ENCODE measurements at regions not wholly inside any gene's neighbourhood (a gene's known extent, or its start where the extent isn't known, plus 50 kb on each side); places are given as distances from the start of the nearest gene placed in this dataset.

DNA sequence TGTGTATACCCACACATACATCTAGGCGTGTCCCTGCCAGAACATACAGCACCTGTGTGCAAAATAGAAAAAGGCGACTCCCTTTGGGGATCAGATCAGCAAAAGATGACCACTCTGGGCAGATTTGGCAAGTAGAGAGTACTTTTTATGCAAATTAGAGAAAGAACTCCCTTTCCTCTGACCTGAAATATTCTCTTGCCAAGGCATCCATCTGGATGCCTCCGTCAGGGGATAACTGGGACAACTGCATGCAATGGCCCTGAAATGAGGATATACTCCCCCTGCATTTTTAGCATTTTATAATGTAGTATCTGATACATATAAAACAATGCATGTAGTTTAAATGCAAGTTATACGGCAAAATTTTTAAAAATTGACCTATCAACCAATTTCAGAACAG is 247.7 kb downstream of the ICOS start:
- no peak overlapping the region for H3K4me3 ChIP-seq (ENCODE audit: control extremely low read depth in 1 of 5, extremely low read depth in 1 of 5, insufficient read depth in 1 of 5, low read depth in 2 of 5, low read length in 4 of 5)
- H3K27ac ChIP-seq (ENCODE audit: low read length in 2 of 2) = no peak overlapping the region
- Mint-ChIP-seq H3K4me3 (no peak overlapping the region), H3K4me1 (no peaks in the 10 kb centered on the region), H3K27me3 (peaks cover 9% of the 10 kb centered on the region), H3K27ac (no peak overlapping the region), H3K9me3 (ENCODE audit: insufficient read depth) (no peaks in the 10 kb centered on the region)
- H3K4me2 ChIP-seq (replicated peaks; ENCODE audit: low read depth, low read length, poor library complexity, severe bottlenecking) = no peak overlapping the region
- no peak for ATAC-seq (ENCODE audit: low read depth)
- TF ChIP-seq, protein P1, sequence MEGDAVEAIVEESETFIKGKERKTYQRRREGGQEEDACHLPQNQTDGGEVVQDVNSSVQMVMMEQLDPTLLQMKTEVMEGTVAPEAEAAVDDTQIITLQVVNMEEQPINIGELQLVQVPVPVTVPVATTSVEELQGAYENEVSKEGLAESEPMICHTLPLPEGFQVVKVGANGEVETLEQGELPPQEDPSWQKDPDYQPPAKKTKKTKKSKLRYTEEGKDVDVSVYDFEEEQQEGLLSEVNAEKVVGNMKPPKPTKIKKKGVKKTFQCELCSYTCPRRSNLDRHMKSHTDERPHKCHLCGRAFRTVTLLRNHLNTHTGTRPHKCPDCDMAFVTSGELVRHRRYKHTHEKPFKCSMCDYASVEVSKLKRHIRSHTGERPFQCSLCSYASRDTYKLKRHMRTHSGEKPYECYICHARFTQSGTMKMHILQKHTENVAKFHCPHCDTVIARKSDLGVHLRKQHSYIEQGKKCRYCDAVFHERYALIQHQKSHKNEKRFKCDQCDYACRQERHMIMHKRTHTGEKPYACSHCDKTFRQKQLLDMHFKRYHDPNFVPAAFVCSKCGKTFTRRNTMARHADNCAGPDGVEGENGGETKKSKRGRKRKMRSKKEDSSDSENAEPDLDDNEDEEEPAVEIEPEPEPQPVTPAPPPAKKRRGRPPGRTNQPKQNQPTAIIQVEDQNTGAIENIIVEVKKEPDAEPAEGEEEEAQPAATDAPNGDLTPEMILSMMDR (IDR thresholded peaks at IDR 0.05) = no peak
- TF ChIP-seq EZH2 (IDR thresholded peaks at IDR 0.05; ENCODE audit: borderline replicate concordance, insufficient read depth, low read depth, low read length, poor library complexity, severe bottlenecking) = no peak
- CTCF ChIA-PET = no interaction called here
- H4K20me1 ChIP-seq (ENCODE audit: control insufficient read depth, insufficient read depth, low read length, poor library complexity, severe bottlenecking) = no peaks in the 10 kb centered on the region
- 75% methylated on average over 2 of the region's 4 CpGs for WGBS (ENCODE audit: insufficient coverage)
- intact Hi-C loops (cut with micrococcal nuclease) = no loop called here
- H2AFZ ChIP-seq (ENCODE audit: insufficient read depth, low read depth, low read length, poor library complexity, severe bottlenecking) = no peak overlapping the region
- no peak overlapping the region for H3K9ac ChIP-seq (ENCODE audit: low read length)
- H3K36me3 ChIP-seq (replicated peaks in 1 of 2; ENCODE audit: control extremely low read depth in 1 of 2, control insufficient read depth in 1 of 2, extremely low read depth in 1 of 2, insufficient read depth in 2 of 2, low read length in 1 of 2) = no peaks in the 10 kb centered on the region
- H3K27me3 ChIP-seq (replicated peaks in 1 of 4; ENCODE audit: control extremely low read depth in 1 of 4, control insufficient read depth in 3 of 4, insufficient read depth in 4 of 4, low read length in 3 of 4) = peaks cover 0 to 4% (median 0%) of the 10 kb centered on the region in 4 experiments
- H3K4me1 ChIP-seq (ENCODE audit: control insufficient read depth in 2 of 2, insufficient read depth in 2 of 2, low read length in 2 of 2) = no peaks in the 10 kb centered on the region
- POLR2A ChIA-PET = no interaction called here
- DNase-seq = no peak
- no peaks in the 10 kb centered on the region for H3K9me3 ChIP-seq (ENCODE audit: control extremely low read depth in 1 of 3, control insufficient read depth in 2 of 3, insufficient read depth in 1 of 3, low read length in 2 of 3)
- H3K79me2 ChIP-seq (ENCODE audit: control insufficient read depth, insufficient read depth, low read length) = no peaks in the 10 kb centered on the region

DNA sequence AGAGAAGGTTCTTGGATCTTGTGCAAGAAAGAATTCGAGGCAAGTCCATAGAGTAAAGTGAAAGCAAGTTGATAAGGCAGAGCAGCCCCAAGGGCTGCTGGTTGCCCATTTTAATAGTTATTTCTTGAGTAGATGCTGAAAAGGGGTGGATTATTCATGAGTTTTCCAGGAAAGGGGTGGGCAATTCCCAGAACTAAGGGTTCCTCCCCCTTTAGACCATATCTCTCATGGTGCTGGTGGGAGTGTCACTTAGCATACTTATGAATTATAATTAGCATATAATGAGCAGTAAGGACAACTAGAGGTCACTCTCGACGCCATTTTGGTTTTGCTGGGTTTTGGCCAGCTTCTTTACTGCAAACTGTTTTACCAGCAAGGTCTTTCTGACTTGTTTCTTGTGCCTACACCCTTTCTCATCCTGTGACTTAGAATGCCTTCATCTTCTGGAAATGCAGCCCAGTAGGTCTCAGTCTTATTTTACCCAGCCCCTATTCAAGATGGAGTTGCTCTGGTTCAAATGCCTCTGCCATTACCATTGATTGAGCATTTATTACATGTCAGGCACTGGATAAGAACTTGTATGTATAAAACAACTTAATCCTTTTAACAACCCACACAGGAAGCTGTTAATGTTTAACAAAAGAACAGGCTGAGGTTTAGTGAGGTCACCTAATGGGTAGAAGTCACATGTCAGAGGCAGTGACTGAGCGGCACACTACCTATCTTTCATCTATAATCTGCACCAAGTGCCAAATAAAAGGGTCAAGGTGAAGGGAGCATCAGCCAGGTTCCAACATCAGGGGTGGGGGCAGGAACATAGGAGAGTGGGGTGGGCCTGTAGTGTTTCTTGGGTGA is 250.9 kb downstream of the ICOS start:
- peaks cover 17% of the 10 kb centered on the region for H3K27me3 Mint-ChIP-seq
- no peak for DNase-seq
- Histone ChIP-seq H4K20me1 (ENCODE audit: control insufficient read depth, insufficient read depth, low read length, poor library complexity, severe bottlenecking) (no peaks in the 10 kb centered on the region), H3K9ac (ENCODE audit: low read length) (no peak overlapping the region), H3K4me3 (ENCODE audit: control extremely low read depth in 1 of 5, extremely low read depth in 1 of 5, insufficient read depth in 1 of 5, low read depth in 2 of 5, low read length in 4 of 5) (no peak overlapping the region), H2AFZ (ENCODE audit: insufficient read depth, low read depth, low read length, poor library complexity, severe bottlenecking) (no peak overlapping the region), H3K79me2 (ENCODE audit: control insufficient read depth, insufficient read depth, low read length) (no peaks in the 10 kb centered on the region), H3K4me2 (replicated peaks; ENCODE audit: low read depth, low read length, poor library complexity, severe bottlenecking) (no peak overlapping the region), H3K4me1 (ENCODE audit: control insufficient read depth in 2 of 2, insufficient read depth in 2 of 2, low read length in 2 of 2) (no peaks in the 10 kb centered on the region), H3K27ac (ENCODE audit: low read length in 2 of 2) (no peak overlapping the region), H3K27me3 (replicated peaks in 1 of 4; ENCODE audit: control extremely low read depth in 1 of 4, control insufficient read depth in 3 of 4, insufficient read depth in 4 of 4, low read length in 3 of 4) (no peaks in the 10 kb centered on the region), H3K36me3 (replicated peaks in 1 of 2; ENCODE audit: control extremely low read depth in 1 of 2, control insufficient read depth in 1 of 2, extremely low read depth in 1 of 2, insufficient read depth in 2 of 2, low read length in 1 of 2) (no peaks in the 10 kb centered on the region), H3K9me3 (ENCODE audit: control extremely low read depth in 1 of 3, control insufficient read depth in 2 of 3, insufficient read depth in 1 of 3, low read length in 2 of 3) (no peaks in the 10 kb centered on the region)
- intact Hi-C loops (cut with micrococcal nuclease) = loop anchor here (1.0 kb wide), 1 partner anchor 29 kb away; no protein-coding TSS in a partner anchor
- TF ChIP-seq, protein P1 (IDR thresholded peaks at IDR 0.05) = no peak
- TF ChIP-seq EZH2 (IDR thresholded peaks at IDR 0.05; ENCODE audit: borderline replicate concordance, insufficient read depth, low read depth, low read length, poor library complexity, severe bottlenecking) = no peak
- ChIA-PET POLR2A (no interaction called here), CTCF (no interaction called here)
- no peak overlapping the region for H3K4me3 Mint-ChIP-seq
- H3K9me3 Mint-ChIP-seq (ENCODE audit: insufficient read depth) = no peaks in the 10 kb centered on the region
- no peak overlapping the region for H3K27ac Mint-ChIP-seq
- no peaks in the 10 kb centered on the region for H3K4me1 Mint-ChIP-seq
- no peak for ATAC-seq (ENCODE audit: low read depth)
- 78% methylated on average over 1 of the region's 4 CpGs for WGBS (ENCODE audit: insufficient coverage)
